H1 (cell line): ENCODE measurements at regions not wholly inside any gene's neighbourhood (a gene's known extent, or its start where the extent isn't known, plus 50 kb on each side); places are given as distances from the start of the nearest gene placed in this dataset.

Source experiments
- EP300 ChIP-seq, 2 experiments: IDR thresholded peaks; 1 replicate in 1 of 2; 2 replicates in 1 of 2; pipeline ENCODE4 v1.6.1; 2011 to 2012; ENCODE audit warnings: low read depth in 2 of 2, low read length in 2 of 2, mild to moderate bottlenecking in 2 of 2, borderline replicate concordance in 1 of 2, inconsistent platforms in 1 of 2, moderate library complexity in 1 of 2
- RAD21 ChIP-seq, 2 experiments: IDR thresholded peaks in 1 of 2; conservative IDR thresholded peaks in 1 of 2; 2 replicates each; pipeline ENCODE4 v1.6.1; 2011; ENCODE audit warnings: low read depth in 2 of 2, low read length in 2 of 2, improper control_type of control experiment in 1 of 2, inconsistent platforms in 1 of 2, mild to moderate bottlenecking in 1 of 2, moderate library complexity in 1 of 2
- SP1 ChIP-seq: IDR thresholded peaks from 2 replicates; pipeline ENCODE4 v1.6.1; 2011; ENCODE audit warnings: low read depth, low read length
- YY1 ChIP-seq: IDR thresholded peaks from 2 replicates; pipeline ENCODE4 v1.6.1; 2011; ENCODE audit warnings: low read depth, mild to moderate bottlenecking, low read length

- TF ChIP-seq EP300 (IDR thresholded peaks at IDR 0.05; ENCODE audit: borderline replicate concordance in 1 of 2, low read depth in 2 of 2, low read length in 2 of 2) (no peak), YY1 (no peak), SP1 (no peak), RAD21 (IDR thresholded peaks at IDR 0.05 in 1 of 2, conservative IDR thresholded peaks at IDR 0.05 in 1 of 2; ENCODE audit: low read depth in 2 of 2, low read length in 2 of 2) (no peak)
Measured at GRCh38 chr10:34875061-34875460, 60.0 kb upstream of the PARD3 start (continued).
